ENCODE measurements at regions not wholly inside any gene's neighbourhood (a gene's known extent, or its start where the extent isn't known, plus 50 kb on each side); places are given as distances from the start of the nearest gene placed in this dataset.
"Not testable (repeated sequence)": the region's sequence is repeated elsewhere in the genome, so short reads cannot be mapped to it uniquely, and the experiment has no call there.

DNA sequence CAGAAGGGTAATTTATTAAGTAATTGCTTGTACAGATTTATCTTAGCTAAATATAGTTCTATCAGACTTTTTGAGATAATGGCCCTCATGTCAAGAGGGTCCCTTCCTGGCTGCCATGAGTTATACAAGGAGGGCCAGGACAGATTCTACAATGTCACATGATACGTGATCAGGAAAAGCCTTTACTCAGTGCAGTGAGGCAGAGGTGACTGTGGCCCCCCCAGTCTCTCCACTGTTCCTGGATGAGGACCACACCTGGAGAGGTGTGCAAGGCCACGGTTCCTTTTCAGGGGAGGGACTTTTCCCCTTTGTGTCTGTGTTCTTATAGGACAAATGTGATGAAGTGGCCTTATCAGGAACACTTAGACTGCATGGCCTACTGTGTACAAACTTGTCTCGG is 54.3 kb upstream of the LRCH1 start:
- peak in 1 of 2 donors; percentile 49 for DNase-seq (ENCODE audit: low read depth in 1 of 2, low spot score in 1 of 2)
- no peak overlapping the region for H3K27ac ChIP-seq
- H3K4me1 ChIP-seq (ENCODE audit: low read depth) = peaks cover 13% of the 10 kb centered on the region
- no peaks in the 10 kb centered on the region for H3K9me3 ChIP-seq (ENCODE audit: low read depth)
- no peaks in the 10 kb centered on the region for H3K36me3 ChIP-seq
- no peak overlapping the region for H3K4me3 ChIP-seq
- no peaks in the 10 kb centered on the region for H3K27me3 ChIP-seq
- TF ChIP-seq, protein P1, sequence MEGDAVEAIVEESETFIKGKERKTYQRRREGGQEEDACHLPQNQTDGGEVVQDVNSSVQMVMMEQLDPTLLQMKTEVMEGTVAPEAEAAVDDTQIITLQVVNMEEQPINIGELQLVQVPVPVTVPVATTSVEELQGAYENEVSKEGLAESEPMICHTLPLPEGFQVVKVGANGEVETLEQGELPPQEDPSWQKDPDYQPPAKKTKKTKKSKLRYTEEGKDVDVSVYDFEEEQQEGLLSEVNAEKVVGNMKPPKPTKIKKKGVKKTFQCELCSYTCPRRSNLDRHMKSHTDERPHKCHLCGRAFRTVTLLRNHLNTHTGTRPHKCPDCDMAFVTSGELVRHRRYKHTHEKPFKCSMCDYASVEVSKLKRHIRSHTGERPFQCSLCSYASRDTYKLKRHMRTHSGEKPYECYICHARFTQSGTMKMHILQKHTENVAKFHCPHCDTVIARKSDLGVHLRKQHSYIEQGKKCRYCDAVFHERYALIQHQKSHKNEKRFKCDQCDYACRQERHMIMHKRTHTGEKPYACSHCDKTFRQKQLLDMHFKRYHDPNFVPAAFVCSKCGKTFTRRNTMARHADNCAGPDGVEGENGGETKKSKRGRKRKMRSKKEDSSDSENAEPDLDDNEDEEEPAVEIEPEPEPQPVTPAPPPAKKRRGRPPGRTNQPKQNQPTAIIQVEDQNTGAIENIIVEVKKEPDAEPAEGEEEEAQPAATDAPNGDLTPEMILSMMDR (IDR thresholded peaks at IDR 0.05; ENCODE audit: low read depth, low read length) = no peak

DNA sequence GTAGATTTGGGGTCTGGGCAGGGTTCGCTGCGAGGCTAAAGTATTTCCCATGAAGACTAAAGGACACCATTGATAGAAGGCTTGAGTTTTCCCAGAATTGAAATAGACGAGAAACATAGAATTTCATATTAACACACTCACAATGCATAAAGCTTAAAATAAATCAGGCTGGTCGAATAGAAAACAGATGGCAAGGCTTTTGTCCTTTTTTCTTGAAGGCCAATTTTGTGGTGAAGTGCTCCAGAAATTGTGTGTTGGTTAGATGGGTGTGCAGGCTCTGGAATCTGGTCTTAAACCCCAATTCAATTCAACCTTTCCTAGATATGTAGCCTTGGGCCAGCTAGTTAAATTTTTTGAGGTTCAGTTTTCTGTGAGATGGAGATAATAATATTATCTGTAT is 56.9 kb upstream of the LRCH1 start:
- Histone ChIP-seq H3K27ac (no peak overlapping the region), H3K4me3 (no peak overlapping the region), H3K27me3 (no peaks in the 10 kb centered on the region), H3K9me3 (ENCODE audit: low read depth) (no peaks in the 10 kb centered on the region), H3K4me1 (ENCODE audit: low read depth) (peaks cover 13% of the 10 kb centered on the region), H3K36me3 (no peaks in the 10 kb centered on the region)
- TF ChIP-seq, protein P1 (IDR thresholded peaks at IDR 0.05; ENCODE audit: low read depth, low read length) = no peak
- no peak for DNase-seq (ENCODE audit: low read depth in 1 of 2, low spot score in 1 of 2)

DNA sequence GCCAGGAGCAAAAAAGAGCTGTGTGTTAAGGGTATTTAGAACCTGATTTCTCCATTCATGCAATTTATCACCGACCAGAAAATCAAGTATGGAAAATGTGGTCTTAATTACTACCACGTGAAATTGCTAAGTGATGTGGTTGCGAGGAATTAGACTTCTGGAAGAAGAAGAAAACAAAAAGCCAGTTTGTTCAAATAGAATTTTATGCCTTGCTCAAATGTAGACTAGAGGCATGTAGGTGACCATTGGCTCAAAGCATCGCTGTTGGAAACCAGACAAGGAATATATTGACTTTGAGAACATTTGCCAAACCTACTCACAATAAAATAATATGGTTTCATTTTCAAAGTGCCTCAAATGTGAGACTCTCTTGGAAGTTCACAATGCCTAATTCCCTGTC is 57.3 kb upstream of the LRCH1 start:
- Histone ChIP-seq H3K4me1 (ENCODE audit: low read depth) (peaks cover 13% of the 10 kb centered on the region), H3K9me3 (ENCODE audit: low read depth) (no peaks in the 10 kb centered on the region), H3K4me3 (no peak overlapping the region), H3K27ac (no peak overlapping the region), H3K27me3 (no peaks in the 10 kb centered on the region), H3K36me3 (no peaks in the 10 kb centered on the region)
- TF ChIP-seq, protein P1 (IDR thresholded peaks at IDR 0.05; ENCODE audit: low read depth, low read length) = no peak
- DNase-seq (ENCODE audit: low read depth in 1 of 2, low spot score in 1 of 2) = no peak

- H3K27ac ChIP-seq = no peak overlapping the region
- no peak for DNase-seq (ENCODE audit: low read depth in 1 of 2, low spot score in 1 of 2)
- H3K4me3 ChIP-seq = no peak overlapping the region
- no peaks in the 10 kb centered on the region for H3K9me3 ChIP-seq (ENCODE audit: low read depth)
- H3K4me1 ChIP-seq (ENCODE audit: low read depth) = peaks cover 12% of the 10 kb centered on the region
- H3K27me3 ChIP-seq = no peaks in the 10 kb centered on the region
- H3K36me3 ChIP-seq = no peaks in the 10 kb centered on the region
- TF ChIP-seq, protein P1 (IDR thresholded peaks at IDR 0.05; ENCODE audit: low read depth, low read length) = no peak
Measured at GRCh38 chr13:46495066-46495465, 57.9 kb upstream of the LRCH1 start.

- no peaks in the 10 kb centered on the region for H3K27me3 ChIP-seq
- peaks cover 3% of the 10 kb centered on the region for H3K4me1 ChIP-seq (ENCODE audit: low read depth)
- TF ChIP-seq, protein P1 (IDR thresholded peaks at IDR 0.05; ENCODE audit: low read depth, low read length) = peak; percentile 60
- no peak overlapping the region for H3K4me3 ChIP-seq
- peak; percentile 64 to 71 for DNase-seq (ENCODE audit: low read depth in 1 of 2, low spot score in 1 of 2)
- no peak overlapping the region for H3K27ac ChIP-seq
- no peaks in the 10 kb centered on the region for H3K36me3 ChIP-seq
- H3K9me3 ChIP-seq (ENCODE audit: low read depth) = no peaks in the 10 kb centered on the region
Measured at GRCh38 chr13:46492946-46493345, 60.0 kb upstream of the LRCH1 start.

DNA sequence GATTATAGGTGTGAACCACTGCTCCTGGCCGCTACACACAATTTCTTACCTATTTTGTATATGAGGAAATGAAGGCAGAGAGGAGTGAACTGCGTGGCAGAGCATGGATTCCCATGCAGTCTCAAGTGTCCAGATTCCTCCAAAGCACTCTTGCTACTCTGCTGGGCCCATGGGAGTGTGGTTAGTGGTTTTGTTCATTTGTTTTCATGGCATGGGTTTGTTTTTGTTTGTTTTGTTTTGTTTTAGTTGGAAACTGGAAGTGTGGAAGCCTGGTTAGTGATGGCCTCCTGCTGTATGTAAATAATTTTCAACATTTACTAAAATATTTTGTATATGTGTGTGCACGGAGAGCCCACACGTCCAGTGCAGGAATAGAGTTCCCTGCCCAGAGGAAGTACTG is 61.3 kb upstream of the LRCH1 start:
- H3K27ac ChIP-seq = no peak overlapping the region
- peaks cover 3% of the 10 kb centered on the region for H3K4me1 ChIP-seq (ENCODE audit: low read depth)
- DNase-seq (ENCODE audit: low read depth in 1 of 2, low spot score in 1 of 2) = no peak
- no peaks in the 10 kb centered on the region for H3K27me3 ChIP-seq
- H3K4me3 ChIP-seq = no peak overlapping the region
- H3K9me3 ChIP-seq (ENCODE audit: low read depth) = no peaks in the 10 kb centered on the region
- TF ChIP-seq, protein P1 (IDR thresholded peaks at IDR 0.05; ENCODE audit: low read depth, low read length) = no peak
- no peaks in the 10 kb centered on the region for H3K36me3 ChIP-seq

GRCh38 chr13:46490713-46491112 is 62.3 kb upstream of the LRCH1 start:
- H3K9me3 ChIP-seq (ENCODE audit: low read depth); DNase-seq (ENCODE audit: low read depth in 1 of 2, low spot score in 1 of 2); H3K4me3 ChIP-seq; H3K4me1 ChIP-seq (ENCODE audit: low read depth); H3K27me3 ChIP-seq; H3K36me3 ChIP-seq; H3K27ac ChIP-seq: not testable (repeated sequence)
